ENCODE measurements at regions not wholly inside any gene's neighbourhood (a gene's known extent, or its start where the extent isn't known, plus 50 kb on each side); places are given as distances from the start of the nearest gene placed in this dataset.

GRCh38 chr4:11299836-11300235 lies 128.9 kb downstream of the HS3ST1 start:
- TF ChIP-seq BHLHE40 (IDR thresholded peaks at IDR 0.05; ENCODE audit: borderline replicate concordance) (no peak), L3MBTL2 (conservative IDR thresholded peaks at IDR 0.05) (no peak)

Data from HEK293T (cell line).